HL-60/S4 (cell line): ENCODE measurements at regions not wholly inside any gene's neighbourhood (a gene's known extent, or its start where the extent isn't known, plus 50 kb on each side); places are given as distances from the start of the nearest gene placed in this dataset.

Source experiments
- in situ Hi-C: fragments of 300-500 bp; cut with MboI; formaldehyde crosslinking; loops from 2 replicates; pipeline ENCODE4 v1.14.3; 2022; ENCODE audit warnings: low sequenced_read_pairs

GRCh38 chr20:50455245-50455644 lies 54.9 kb upstream of the PTPN1 start:
- in situ Hi-C loops, result loop anchor here (10.0 to 25.0 kb wide), 2 partner anchors 110 to 468 kb away; partner anchors contain the start of gene SNAI1

- in situ Hi-C loops, result loop anchor here (10.0 to 25.0 kb wide), 2 partner anchors 111 to 469 kb away; partner anchors contain the start of gene SNAI1
Measured at GRCh38 chr20:50455656-50456451, 54.3 kb upstream of the PTPN1 start.

GRCh38 chr20:50456452-50457324 lies 53.5 kb upstream of the PTPN1 start:
- in situ Hi-C loops, result loop anchor here (10.0 to 25.0 kb wide), 2 partner anchors 112 to 469 kb away; partner anchors contain the start of gene SNAI1

GRCh38 chr20:50459124-50459918 lies 50.9 kb upstream of the PTPN1 start:
- in situ Hi-C loops, result loop anchor here (10.0 to 25.0 kb wide), 2 partner anchors 115 to 472 kb away; partner anchors contain the start of gene SNAI1

GRCh38 chr20:50460115-50460607 lies 50.0 kb upstream of the PTPN1 start:
- in situ Hi-C loops, result loop anchor here (5.0 to 25.0 kb wide), 3 partner anchors 115 to 473 kb away; partner anchors contain the start of gene SNAI1
